GDM1 (cell line): ENCODE measurements at regions not wholly inside any gene's neighbourhood (a gene's known extent, or its start where the extent isn't known, plus 50 kb on each side); places are given as distances from the start of the nearest gene placed in this dataset.
"Not testable (repeated sequence)": the region's sequence is repeated elsewhere in the genome, so short reads cannot be mapped to it uniquely, and the experiment has no call there.

Source experiments
- DNase-seq: peaks from one replicate; lab custom pipeline; 2025; lab: John Stamatoyannopoulos, UW

DNA sequence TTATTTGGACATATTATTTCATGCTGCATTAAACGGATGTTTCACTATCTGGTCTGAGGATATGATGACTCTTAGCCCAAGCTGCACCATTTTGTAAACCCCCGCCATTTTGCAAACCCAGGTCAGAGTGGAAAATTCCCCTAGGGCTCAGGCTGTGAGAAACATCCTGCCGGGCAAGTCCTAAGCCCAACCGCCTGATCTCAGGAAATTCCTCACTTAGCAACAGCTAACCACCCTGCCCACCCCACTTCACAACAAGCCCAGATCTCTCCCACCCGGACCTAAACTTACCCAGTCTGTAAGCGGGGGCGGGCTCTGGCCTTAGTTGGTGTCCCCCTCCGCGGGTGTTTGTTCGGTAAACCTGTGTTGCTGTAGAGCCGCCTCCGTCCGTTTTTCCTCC is 2747.1 kb downstream of the PCDH7 start:
- no peak for DNase-seq

DNA sequence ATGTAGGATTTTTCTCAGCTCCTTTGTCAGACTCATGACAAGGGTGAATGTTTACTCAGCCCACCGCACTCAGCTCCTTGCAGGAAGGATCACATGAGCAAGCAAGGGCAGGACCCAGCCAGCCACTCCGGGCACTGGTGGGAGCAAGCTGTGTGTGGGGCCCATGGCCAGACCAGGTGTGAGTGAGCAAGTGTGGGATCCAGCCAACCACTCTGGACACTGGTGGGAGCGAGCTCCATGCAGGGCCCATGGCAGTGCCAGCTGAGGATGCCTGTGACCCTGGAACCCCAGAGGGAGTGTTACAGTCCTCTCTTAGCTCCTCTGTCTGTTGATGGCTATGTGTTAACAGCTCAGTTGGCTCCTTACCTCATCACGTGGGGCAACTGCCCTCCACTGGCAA is 2750.6 kb downstream of the PCDH7 start:
- no peak for DNase-seq

DNA sequence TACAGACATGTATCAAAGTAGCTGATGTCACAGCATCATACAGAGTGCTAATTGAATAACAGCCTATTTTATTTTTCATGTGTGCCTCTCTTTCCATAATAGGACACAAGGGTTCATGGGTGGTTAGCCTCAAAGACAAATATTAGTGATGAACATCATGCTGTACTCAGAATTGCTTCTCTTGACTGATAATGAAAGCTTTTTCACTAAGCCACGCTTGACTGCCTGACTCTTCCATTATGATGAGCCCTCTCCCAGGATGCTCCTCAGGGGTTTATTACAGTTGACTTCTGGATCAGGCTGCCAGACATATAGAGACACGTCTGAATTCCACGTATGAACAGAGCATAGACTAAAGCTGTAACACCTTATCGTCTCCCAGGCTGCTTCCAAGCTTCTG is 2757.5 kb downstream of the PCDH7 start:
- no peak for DNase-seq

DNA sequence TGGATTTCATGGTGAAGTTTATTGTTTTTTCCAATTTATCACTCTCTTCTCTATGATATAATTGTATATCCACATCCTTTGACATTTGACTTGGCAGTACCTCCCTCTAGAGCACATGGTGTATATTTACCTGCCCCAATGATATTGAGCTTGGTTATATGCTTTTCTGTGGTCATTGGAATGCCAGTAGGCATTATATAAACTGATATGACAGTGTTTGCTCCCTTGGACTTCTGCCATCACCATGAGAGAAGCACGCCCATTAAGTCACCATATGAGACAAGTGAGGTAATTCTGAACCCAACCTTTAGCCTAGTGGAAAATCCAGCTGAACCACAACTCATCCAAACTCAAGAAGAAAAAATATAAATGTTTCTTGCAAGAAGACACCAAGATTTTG is 2761.5 kb downstream of the ARAP2 start:
- no peak for DNase-seq

DNA sequence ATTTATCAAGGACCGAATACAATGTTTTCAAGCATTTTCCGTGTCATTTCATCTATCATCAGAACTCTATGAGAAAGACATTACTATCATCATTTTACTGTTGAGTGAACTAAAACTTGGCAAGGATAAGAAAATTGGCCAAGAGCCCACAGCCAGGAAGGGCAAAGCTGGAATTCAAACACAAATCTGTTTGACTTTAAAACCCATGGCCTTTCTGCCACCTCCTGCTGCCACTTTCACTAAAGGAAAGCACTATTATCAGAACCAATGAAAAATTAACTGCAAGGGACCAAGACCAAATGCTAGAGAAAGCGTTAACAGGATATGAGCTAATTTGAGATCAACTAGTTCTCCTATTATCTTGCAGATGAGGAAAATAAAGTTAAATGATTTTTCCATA is 2759.2 kb downstream of the ARAP2 start:
- no peak for DNase-seq

DNA sequence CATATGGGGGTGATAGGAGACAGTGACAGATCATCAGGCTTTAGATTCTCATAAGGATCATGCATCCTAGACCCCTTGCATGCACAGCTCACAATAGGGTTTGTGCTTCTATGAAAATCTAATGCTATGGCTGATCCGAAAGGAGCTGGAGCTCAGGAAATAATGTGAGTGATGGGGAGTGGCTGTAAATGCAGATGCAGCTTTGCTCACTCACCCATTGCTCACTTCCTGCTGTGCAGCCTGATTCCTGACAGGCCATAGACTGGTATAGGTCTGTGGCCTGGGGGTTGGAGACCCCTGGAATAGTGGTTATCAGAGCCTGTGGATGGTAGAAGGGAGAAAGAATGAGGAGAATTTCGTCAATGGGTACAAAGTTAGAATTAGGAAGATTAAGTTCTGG is 2751.1 kb downstream of the ARAP2 start:
- no peak for DNase-seq

DNA sequence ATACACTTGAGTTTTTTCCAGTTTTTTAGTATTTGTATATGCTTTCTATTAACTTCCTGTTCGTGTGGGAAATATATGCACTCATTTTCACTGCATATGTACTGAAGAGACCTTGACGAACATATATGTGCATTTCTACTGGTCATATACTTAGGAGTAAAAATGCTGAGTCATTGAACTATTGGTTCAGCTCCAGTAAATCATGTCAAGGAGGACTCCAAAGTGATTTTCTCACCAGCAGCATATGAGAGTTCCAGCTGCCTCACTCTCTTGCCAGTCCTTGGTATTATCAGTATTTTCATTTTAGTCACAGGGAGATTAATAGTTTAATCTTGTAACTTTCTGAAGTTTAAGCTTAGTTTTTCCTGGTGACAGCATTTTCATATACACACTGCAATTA is 2750.2 kb downstream of the ARAP2 start:
- no peak for DNase-seq

DNA sequence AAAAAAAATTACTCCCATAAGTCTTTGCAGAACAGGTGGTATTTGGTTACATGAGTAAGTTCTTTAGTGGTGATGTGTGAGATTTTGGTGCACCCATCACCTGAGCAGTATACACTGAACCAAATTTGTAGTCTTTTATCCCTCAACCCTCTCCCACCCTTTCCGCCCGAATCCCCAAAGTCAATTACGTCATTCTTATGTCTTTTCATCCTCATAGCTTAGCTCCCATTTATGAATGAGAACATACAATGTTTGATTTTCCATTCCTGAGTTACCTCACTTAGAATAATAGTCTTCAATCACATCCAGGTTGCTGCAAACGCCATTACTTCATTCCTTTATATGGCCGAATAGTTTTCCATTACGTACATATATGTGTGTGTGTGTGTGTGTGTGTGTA is 2742.7 kb downstream of the ARAP2 start:
- not testable (repeated sequence) for DNase-seq

- DNase-seq = peak; percentile 4
These were observed 2731.9 kb downstream of the ARAP2 start for GRCh38 chr4:33512397-33512796.

DNA sequence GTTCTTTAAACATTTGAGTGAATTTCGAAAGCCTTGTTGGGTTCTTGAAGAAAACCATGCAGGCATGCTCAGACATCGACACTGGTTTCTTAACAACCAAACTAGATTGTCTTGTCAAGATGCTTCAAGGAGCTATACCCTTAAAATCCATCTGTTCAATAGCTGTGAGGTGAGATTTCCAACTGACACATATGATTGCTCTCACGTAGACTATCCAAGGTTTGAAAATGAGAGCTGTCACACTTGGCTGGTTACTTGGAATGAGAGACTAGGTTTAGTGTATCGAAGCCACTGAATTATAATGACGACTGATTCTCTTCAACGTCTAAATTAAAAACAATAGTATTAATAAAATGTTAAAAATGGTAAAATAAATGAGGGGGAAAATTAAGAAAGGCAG is 2725.5 kb downstream of the ARAP2 start:
- no peak for DNase-seq

- no peak for DNase-seq
These were observed 2711.5 kb downstream of the ARAP2 start for GRCh38 chr4:33532821-33533220.

DNA sequence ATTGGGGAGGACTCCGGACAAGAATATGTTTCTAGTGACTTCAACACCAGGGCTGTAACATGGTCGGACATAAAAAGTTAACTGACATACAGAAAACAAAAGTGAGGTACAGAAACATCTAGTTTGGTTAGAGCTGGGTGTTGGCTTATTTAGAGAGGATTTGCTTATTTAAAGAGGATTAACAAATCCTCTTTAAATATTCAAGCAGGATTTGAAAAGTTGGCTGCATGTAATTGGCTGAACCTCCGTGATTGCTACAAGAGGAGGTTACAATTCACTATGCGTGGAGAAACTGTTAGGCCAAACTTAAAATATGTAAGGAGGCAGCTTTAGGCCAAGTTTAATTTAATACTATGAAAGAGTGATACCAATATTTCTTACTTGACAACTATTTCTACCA is 2707.4 kb downstream of the ARAP2 start:
- DNase-seq = no peak

GRCh38 chr4:33537527-33537926 is 2706.8 kb downstream of the ARAP2 start:
- no peak for DNase-seq

DNA sequence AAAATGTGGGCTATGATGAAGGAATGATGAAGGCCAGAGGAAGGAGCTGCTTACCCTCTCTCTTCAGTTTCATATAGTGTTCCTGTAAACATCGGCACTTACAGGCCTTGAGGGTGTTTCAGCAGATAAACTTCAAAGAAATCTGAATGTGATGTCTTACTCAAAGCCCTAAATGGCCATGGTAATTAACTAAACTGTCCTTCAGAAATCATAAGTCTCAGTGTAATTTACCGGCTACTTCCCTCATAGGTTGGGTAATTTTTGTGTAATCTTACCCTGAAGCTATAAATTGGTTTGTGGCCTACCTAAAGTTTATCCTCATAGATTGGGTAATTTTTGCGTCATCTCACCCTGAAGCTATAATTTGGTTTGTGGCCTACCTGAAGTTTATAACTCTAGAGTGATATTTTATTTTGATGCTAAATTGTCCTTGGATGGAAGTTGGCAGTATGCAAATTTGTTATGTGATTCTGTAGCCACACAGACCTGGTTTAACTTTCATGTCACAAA is 2700.3 kb downstream of the ARAP2 start:
- no peak for DNase-seq

DNA sequence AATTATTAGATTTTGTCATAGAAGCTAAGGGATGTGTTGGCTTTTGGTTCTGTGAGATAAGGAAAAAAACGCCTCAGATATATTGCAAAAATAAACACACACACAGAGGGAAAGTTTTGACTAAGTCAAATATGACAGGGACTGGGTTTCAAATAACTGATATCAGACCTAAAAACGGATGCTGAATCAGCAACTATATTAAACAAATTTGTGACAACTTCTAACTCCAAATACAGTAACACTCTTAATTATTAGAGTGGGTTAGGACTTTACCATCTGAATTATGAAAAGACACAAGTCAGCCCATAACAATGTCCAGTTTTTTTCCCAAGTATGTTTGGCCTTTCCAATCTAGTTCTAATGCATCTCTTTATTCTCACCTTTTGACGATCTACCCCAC is 2693.1 kb downstream of the ARAP2 start:
- DNase-seq = no peak

- DNase-seq = no peak
These were observed 2683.1 kb downstream of the ARAP2 start for GRCh38 chr4:33561259-33561658.

DNA sequence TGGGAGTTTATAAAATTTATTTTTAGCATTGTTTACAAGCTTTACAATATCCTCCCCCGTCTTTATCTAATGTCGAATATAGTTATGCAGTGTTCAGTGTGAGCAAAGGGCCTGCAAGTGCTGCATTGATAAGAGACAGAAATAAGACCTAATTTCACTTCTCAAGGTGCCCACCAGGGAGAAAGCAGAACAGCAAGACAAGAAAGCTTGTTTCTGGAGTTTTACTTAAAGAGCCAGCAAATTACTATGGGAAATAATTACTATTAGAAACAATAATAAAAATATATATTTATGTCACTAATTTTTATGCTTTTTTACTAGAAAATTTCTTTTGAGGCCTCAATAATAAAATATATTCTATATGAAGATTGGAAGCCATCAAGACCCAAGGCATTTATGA is 2677.7 kb downstream of the ARAP2 start:
- DNase-seq = no peak

DNA sequence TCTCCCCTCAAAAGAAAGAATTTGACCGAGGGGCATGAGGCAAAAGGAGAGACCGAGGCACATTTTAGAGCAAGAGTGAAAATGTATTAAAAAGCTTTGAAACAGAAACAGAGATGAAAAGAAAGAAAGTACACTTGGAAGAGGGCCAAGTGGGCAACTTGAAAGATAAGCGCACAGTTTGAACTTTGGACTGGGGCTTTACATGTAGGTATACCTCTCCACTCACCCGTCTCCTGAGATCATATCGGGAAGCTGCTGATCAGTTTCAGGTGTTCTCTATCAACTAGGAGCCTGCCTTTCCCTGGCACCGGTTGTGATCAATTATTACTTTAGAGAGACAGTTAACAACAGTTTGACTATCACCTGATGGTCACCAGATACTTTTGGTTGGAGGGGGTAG is 2666.5 kb downstream of the ARAP2 start:
- no peak for DNase-seq

DNA sequence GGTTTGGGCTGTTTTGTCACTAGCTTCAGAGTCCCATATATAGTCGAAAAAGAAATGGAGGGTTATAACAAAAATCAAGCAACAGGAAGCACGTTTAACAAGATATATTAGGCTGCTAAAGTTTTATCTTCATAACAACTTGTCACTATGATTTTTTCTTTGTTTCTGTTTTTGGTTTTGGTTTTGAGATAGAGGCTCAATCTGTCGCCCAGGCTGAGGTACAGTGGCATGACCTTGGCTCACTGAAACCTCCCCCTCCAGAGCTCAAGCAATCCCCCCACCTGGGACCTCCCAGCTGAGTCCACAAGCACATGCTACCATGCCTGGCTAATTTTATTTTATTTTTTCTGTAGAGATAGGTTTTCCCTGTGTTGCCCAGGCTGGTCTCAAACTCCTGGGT is 2664.4 kb downstream of the ARAP2 start:
- no peak for DNase-seq

DNA sequence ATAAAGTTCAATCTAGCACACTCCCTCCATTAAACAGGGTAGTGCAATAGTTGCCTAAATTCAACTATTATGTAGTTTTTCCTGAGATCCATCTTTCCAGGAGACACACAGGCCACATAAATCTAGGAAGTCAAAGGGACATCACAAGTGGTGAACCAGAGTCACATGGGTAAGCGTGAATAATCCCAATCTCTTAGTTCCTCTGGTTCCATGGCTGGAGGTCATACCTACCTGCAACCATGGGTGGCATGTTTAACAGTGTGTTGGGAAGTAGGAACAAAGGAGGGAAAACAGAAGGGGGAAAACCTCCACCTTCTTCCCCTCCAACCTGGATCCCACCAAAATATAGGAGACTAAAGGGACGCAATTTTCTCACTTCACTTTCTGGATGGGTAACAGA is 2651.6 kb downstream of the ARAP2 start:
- DNase-seq = no peak

GRCh38 chr4:33606951-33607350 is 2637.4 kb downstream of the ARAP2 start:
- no peak for DNase-seq

- no peak for DNase-seq
These were observed 2628.2 kb downstream of the ARAP2 start for GRCh38 chr4:33616121-33616520.

DNA sequence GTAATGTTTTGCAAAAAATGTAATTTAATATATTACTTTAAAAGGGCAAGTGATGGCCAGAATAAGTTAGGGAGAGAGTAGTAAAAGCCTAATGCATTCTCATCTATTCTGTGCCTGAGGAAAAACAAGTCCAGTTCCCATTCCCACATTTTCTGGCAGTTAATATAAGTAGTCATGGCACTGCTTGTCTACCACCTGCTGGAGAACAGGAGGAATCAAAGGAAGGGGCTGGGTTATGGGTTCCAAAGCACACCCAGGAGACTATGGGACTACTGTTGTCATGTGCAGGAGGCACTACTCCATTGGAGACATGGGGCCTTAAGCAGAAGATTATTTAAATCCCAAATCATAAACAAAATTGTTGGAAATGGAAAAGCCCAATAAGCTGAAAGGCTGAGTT is 2618.6 kb downstream of the ARAP2 start:
- DNase-seq = no peak

- DNase-seq = no peak
These were observed 2618.1 kb downstream of the ARAP2 start for GRCh38 chr4:33626221-33626620.

DNA sequence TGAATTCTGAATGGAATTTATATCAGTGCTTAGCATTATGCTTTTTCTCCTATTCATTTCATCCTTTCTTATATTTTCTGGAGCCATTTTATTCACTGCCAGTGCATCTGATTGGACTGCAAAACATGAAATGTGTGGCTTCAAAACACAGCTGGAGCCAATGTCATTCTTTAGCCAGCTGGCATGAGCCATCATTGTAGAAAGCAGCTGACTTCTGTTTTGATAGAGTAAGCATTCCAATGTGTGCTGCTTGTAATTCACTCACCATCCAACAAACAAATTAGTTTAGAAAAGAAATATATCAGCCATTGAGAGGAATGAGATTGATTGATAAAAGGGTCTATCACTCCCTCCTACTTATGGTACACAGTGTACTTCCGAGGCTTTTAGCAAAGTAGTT is 2616.0 kb downstream of the ARAP2 start:
- DNase-seq = no peak
